ENCODE measurements at regions not wholly inside any gene's neighbourhood (a gene's known extent, or its start where the extent isn't known, plus 50 kb on each side); places are given as distances from the start of the nearest gene placed in this dataset.

- Histone ChIP-seq H3K9me3 (ENCODE audit: control insufficient read depth, low read length) (no peaks in the 10 kb centered on the region), H3K27me3 (ENCODE audit: control insufficient read depth, insufficient read depth, low read length) (no peaks in the 10 kb centered on the region), H3K36me3 (ENCODE audit: control insufficient read depth, insufficient read depth, low read length) (no peaks in the 10 kb centered on the region), H3K79me2 (no peaks in the 10 kb centered on the region), H3K4me2 (ENCODE audit: low read length) (no peak overlapping the region), H3K4me3 (ENCODE audit: low read depth, low read length) (no peak overlapping the region), H3K27ac (no peak overlapping the region), H3K9ac (no peak overlapping the region), H2AFZ (no peak overlapping the region), H3K4me1 (no peaks in the 10 kb centered on the region)
- TF ChIP-seq, protein P1, sequence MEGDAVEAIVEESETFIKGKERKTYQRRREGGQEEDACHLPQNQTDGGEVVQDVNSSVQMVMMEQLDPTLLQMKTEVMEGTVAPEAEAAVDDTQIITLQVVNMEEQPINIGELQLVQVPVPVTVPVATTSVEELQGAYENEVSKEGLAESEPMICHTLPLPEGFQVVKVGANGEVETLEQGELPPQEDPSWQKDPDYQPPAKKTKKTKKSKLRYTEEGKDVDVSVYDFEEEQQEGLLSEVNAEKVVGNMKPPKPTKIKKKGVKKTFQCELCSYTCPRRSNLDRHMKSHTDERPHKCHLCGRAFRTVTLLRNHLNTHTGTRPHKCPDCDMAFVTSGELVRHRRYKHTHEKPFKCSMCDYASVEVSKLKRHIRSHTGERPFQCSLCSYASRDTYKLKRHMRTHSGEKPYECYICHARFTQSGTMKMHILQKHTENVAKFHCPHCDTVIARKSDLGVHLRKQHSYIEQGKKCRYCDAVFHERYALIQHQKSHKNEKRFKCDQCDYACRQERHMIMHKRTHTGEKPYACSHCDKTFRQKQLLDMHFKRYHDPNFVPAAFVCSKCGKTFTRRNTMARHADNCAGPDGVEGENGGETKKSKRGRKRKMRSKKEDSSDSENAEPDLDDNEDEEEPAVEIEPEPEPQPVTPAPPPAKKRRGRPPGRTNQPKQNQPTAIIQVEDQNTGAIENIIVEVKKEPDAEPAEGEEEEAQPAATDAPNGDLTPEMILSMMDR (IDR thresholded peaks at IDR 0.05) = no peak
Observed at GRCh38 chr4:121449416-121449815, 68.6 kb upstream of the QRFPR start.

- no peaks in the 10 kb centered on the region for H3K4me1 ChIP-seq
- H3K79me2 ChIP-seq = no peaks in the 10 kb centered on the region
- no peak overlapping the region for H3K4me3 ChIP-seq (ENCODE audit: low read depth, low read length)
- TF ChIP-seq, protein P1 (IDR thresholded peaks at IDR 0.05) = no peak
- H3K27ac ChIP-seq = no peak overlapping the region
- no peaks in the 10 kb centered on the region for H3K27me3 ChIP-seq (ENCODE audit: control insufficient read depth, insufficient read depth, low read length)
- H3K4me2 ChIP-seq (ENCODE audit: low read length) = no peak overlapping the region
- H3K36me3 ChIP-seq (ENCODE audit: control insufficient read depth, insufficient read depth, low read length) = no peaks in the 10 kb centered on the region
- no peaks in the 10 kb centered on the region for H3K9me3 ChIP-seq (ENCODE audit: control insufficient read depth, low read length)
- H3K9ac ChIP-seq = no peak overlapping the region
- no peak overlapping the region for H2AFZ ChIP-seq
Observed at GRCh38 chr4:121448231-121448630, 67.4 kb upstream of the QRFPR start.

DNA sequence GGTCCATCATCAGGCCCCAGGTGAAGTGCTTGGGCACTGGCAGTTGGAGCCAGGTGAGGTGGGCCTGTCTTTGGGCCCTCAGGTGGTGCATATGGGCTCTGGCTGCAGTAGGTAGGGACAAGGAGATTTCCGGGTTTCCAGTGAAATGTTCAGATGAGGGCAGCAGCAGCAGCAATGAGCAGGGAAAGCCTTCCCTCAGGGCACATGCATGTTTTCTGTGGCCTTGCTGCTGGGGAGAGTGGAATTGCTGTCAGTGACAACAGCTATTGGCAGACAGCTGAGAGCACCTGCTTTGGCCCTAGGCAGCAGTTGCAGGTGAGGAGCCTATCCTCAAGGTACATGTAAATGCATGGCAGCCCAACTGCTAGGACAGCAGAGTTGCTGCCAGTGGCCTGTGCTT is 58.9 kb upstream of the QRFPR start:
- H3K9me3 ChIP-seq (ENCODE audit: control insufficient read depth, low read length) = no peaks in the 10 kb centered on the region
- no peak overlapping the region for H3K4me2 ChIP-seq (ENCODE audit: low read length)
- TF ChIP-seq, protein P1 (IDR thresholded peaks at IDR 0.05) = no peak
- no peaks in the 10 kb centered on the region for H3K36me3 ChIP-seq (ENCODE audit: control insufficient read depth, insufficient read depth, low read length)
- no peak overlapping the region for H3K9ac ChIP-seq
- H3K79me2 ChIP-seq = no peaks in the 10 kb centered on the region
- H3K4me1 ChIP-seq = no peaks in the 10 kb centered on the region
- H3K27me3 ChIP-seq (ENCODE audit: control insufficient read depth, insufficient read depth, low read length) = no peaks in the 10 kb centered on the region
- no peak overlapping the region for H3K4me3 ChIP-seq (ENCODE audit: low read depth, low read length)
- no peak overlapping the region for H2AFZ ChIP-seq
- H3K27ac ChIP-seq = no peak overlapping the region

All from parathyroid adenoma (tissue), 2 donors.